Upper lobe of left lung (tissue), 6 donors: ENCODE measurements at regions not wholly inside any gene's neighbourhood (a gene's known extent, or its start where the extent isn't known, plus 50 kb on each side); places are given as distances from the start of the nearest gene placed in this dataset.

Experiments
- ATAC-seq, 2 donors: fragments of 200-7000 bp; cut with Tn5 transposase; one replicate each; pipeline ENCODE4 v1.9.1; 2022; ENCODE audit warnings: mild to moderate bottlenecking in 2 of 2, moderate library complexity in 2 of 2; ENCODE audit not compliant: low FRiP score in 2 of 2
- DNase-seq, 2 donors: peaks; one replicate each; pipeline ENCODE4 v3.0.0-alpha.2; 2019 to 2020
- H3K27ac ChIP-seq, 4 donors: fragments of 200-600 bp; sonication (generic); one replicate each; pipeline ENCODE4 v1.5.1; 2016 to 2019
- H3K27me3 ChIP-seq, 4 donors: fragments of 200-600 bp; sonication (generic); one replicate each; pipeline ENCODE4 v1.5.1; 2017 to 2019
- H3K36me3 ChIP-seq, 4 donors: fragments of 200-600 bp; sonication (generic); one replicate each; pipeline ENCODE4 v1.5.1; 2016 to 2019
- H3K4me1 ChIP-seq, 4 donors: fragments of 200-600 bp; sonication (generic); one replicate each; pipeline ENCODE4 v1.5.1; 2018 to 2019
- H3K4me3 ChIP-seq, 4 donors: fragments of 200-600 bp; sonication (generic); one replicate each; pipeline ENCODE4 v1.5.1; 2017 to 2019; ENCODE audit warnings: mild to moderate bottlenecking in 2 of 4, moderate library complexity in 1 of 4
- H3K9me3 ChIP-seq, 4 donors: fragments of 200-600 bp; sonication (generic); one replicate each; pipeline ENCODE4 v1.5.1; 2018 to 2019
- EP300 ChIP-seq, 4 donors: sonication (generic); formaldehyde crosslinking; IDR thresholded peaks; one replicate each; pipeline ENCODE4 v1.5.1; 2017; ENCODE audit warnings: antibody characterized with exemption in 4 of 4, control low read depth in 2 of 4
- POLR2A ChIP-seq, 4 donors: fragments of 450-650 bp; IDR thresholded peaks; one replicate each; pipeline ENCODE4 v1.5.1; 2016 to 2017; ENCODE audit warnings: antibody characterized with exemption in 4 of 4, mild to moderate bottlenecking in 2 of 4
- POLR2AphosphoS5 ChIP-seq, 2 donors: sonication (generic); formaldehyde crosslinking; IDR thresholded peaks; one replicate each; pipeline ENCODE4 v1.5.1; 2017; ENCODE audit warnings: antibody characterized with exemption in 2 of 2
- WGBS, 2 donors: methylation state at CpG; one replicate each; pipeline ENCODE4 v1.1.5; 2017 to 2018; 5-methylcytosine and 5-hydroxymethylcytosine counted together
- TF ChIP-seq, protein P1 (sequence below), 6 experiments: fragments of 450-650 bp in 4 of 6; fragments of 200-600 bp in 2 of 6; sonication (generic) in 2 of 6; IDR thresholded peaks; one replicate each; pipeline ENCODE4 v1.5.1; 2016 to 2019; ENCODE audit warnings: antibody characterized with exemption in 6 of 6
- donor health status: DM: no; HTN: no; CAD: no; lungs with moderate emphysema.
- donor health status: DM: no; HTN: yes; CAD: no; lungs with severe emphysema.

- Histone ChIP-seq H3K4me1 (no peaks in the 10 kb centered on the region), H3K4me3 (no peak overlapping the region), H3K27ac (no peak overlapping the region), H3K36me3 (no peaks in the 10 kb centered on the region), H3K27me3 (no peaks in the 10 kb centered on the region), H3K9me3 (no peaks in the 10 kb centered on the region)
- DNase-seq (no peak), ATAC-seq (no peak)
- 67 to 82% methylated on average over 2 of the region's 2 CpGs for WGBS, 2 donors
- TF ChIP-seq POLR2AphosphoS5 (IDR thresholded peaks at IDR 0.05) = no peak
- TF ChIP-seq EP300 (IDR thresholded peaks at IDR 0.05) = no peak
- no peak for TF ChIP-seq POLR2A (IDR thresholded peaks at IDR 0.05)
- TF ChIP-seq, protein P1, sequence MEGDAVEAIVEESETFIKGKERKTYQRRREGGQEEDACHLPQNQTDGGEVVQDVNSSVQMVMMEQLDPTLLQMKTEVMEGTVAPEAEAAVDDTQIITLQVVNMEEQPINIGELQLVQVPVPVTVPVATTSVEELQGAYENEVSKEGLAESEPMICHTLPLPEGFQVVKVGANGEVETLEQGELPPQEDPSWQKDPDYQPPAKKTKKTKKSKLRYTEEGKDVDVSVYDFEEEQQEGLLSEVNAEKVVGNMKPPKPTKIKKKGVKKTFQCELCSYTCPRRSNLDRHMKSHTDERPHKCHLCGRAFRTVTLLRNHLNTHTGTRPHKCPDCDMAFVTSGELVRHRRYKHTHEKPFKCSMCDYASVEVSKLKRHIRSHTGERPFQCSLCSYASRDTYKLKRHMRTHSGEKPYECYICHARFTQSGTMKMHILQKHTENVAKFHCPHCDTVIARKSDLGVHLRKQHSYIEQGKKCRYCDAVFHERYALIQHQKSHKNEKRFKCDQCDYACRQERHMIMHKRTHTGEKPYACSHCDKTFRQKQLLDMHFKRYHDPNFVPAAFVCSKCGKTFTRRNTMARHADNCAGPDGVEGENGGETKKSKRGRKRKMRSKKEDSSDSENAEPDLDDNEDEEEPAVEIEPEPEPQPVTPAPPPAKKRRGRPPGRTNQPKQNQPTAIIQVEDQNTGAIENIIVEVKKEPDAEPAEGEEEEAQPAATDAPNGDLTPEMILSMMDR (IDR thresholded peaks at IDR 0.05) = no peak
Measured at GRCh38 chr14:29388571-29388970, 539.1 kb downstream of the PRKD1 start.

- H3K4me1 ChIP-seq = no peaks in the 10 kb centered on the region
- no peaks in the 10 kb centered on the region for H3K36me3 ChIP-seq
- TF ChIP-seq, protein P1 (IDR thresholded peaks at IDR 0.05) = no peak
- TF ChIP-seq EP300 (IDR thresholded peaks at IDR 0.05) (no peak), POLR2AphosphoS5 (IDR thresholded peaks at IDR 0.05) (no peak), POLR2A (IDR thresholded peaks at IDR 0.05) (no peak)
- H3K27ac ChIP-seq = no peak overlapping the region
- no peak for ATAC-seq
- H3K4me3 ChIP-seq = no peak overlapping the region
- no peaks in the 10 kb centered on the region for H3K27me3 ChIP-seq
- no peak for DNase-seq
- WGBS, 2 donors = 33 to 34% methylated on average over 16 of the region's 16 CpGs
- no peaks in the 10 kb centered on the region for H3K9me3 ChIP-seq
Measured at GRCh38 chr14:29390081-29390832, 537.4 kb downstream of the PRKD1 start.

GRCh38 chr14:29391231-29391630, 536.4 kb downstream of the PRKD1 start:
- TF ChIP-seq POLR2A (IDR thresholded peaks at IDR 0.05) (no peak), EP300 (IDR thresholded peaks at IDR 0.05) (no peak), POLR2AphosphoS5 (IDR thresholded peaks at IDR 0.05) (no peak)
- TF ChIP-seq, protein P1 (IDR thresholded peaks at IDR 0.05) = no peak
- WGBS, 2 donors = 71 to 73% methylated on average over 4 of the region's 4 CpGs

DNA sequence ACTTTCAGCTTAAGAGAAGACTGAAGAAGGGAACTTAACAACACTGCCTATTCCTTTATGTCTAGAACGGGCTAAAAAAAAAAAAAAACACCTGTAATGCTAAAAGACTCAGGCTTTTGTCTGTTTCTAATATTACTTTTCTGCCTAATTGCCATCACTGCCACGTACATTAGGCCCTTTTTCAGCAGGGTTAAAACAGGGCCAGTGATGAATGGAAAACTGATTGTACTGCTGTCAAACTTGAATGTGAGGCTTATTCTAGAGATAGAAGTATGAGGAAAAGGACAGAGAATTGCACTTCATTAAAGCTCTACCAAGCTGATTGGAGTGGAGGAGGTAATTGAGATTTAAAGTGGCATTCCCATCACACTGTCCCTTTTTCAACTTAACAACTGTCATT, 535.8 kb downstream of the PRKD1 start:
- ATAC-seq (no peak), DNase-seq (no peak)
- no peaks in the 10 kb centered on the region for H3K27me3 ChIP-seq
- no peak for TF ChIP-seq POLR2A (IDR thresholded peaks at IDR 0.05)
- TF ChIP-seq EP300 (IDR thresholded peaks at IDR 0.05) = no peak
- no peak for TF ChIP-seq POLR2AphosphoS5 (IDR thresholded peaks at IDR 0.05)
- TF ChIP-seq, protein P1 (IDR thresholded peaks at IDR 0.05) = no peak
- H3K4me3 ChIP-seq = no peak overlapping the region
- H3K36me3 ChIP-seq = no peaks in the 10 kb centered on the region
- no peak overlapping the region for H3K27ac ChIP-seq
- no peaks in the 10 kb centered on the region for H3K4me1 ChIP-seq
- no peaks in the 10 kb centered on the region for H3K9me3 ChIP-seq
- 32 to 42% methylated on average over 2 of the region's 2 CpGs for WGBS, 2 donors

More at GRCh38 chr14:29391231-29391630, 536.4 kb downstream of the PRKD1 start:
- H3K27ac ChIP-seq = no peak overlapping the region
- no peaks in the 10 kb centered on the region for H3K36me3 ChIP-seq
- ATAC-seq = no peak
- H3K9me3 ChIP-seq = no peaks in the 10 kb centered on the region
- H3K4me3 ChIP-seq = no peak overlapping the region
- no peak for DNase-seq
- no peaks in the 10 kb centered on the region for H3K27me3 ChIP-seq
- H3K4me1 ChIP-seq = no peaks in the 10 kb centered on the region

DNA sequence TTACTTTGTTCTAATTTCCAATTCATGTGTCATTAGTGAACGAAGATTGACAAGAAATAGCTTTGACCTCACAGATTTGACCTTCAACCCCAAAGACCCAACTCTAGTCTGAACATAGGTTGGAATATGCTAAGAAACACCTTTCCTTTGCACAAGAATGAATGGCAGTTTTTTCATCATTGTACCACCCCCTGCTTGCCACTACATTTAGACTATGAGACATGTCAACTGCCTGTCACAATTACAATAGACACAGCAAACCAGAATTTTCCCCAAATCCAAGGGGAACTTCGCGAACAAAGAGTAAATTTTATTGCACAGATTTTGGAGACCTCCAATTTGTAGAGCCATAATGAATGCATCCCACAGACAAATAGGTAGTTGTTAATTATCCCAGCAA, 535.4 kb downstream of the PRKD1 start:
- H3K9me3 ChIP-seq = no peaks in the 10 kb centered on the region
- no peaks in the 10 kb centered on the region for H3K36me3 ChIP-seq
- H3K4me1 ChIP-seq = no peaks in the 10 kb centered on the region
- no peak overlapping the region for H3K27ac ChIP-seq
- ATAC-seq (no peak), DNase-seq (no peak)
- WGBS, 2 donors = 80 to 87% methylated on average over 3 of the region's 3 CpGs
- H3K4me3 ChIP-seq = no peak overlapping the region
- H3K27me3 ChIP-seq = no peaks in the 10 kb centered on the region
- TF ChIP-seq, protein P1 (IDR thresholded peaks at IDR 0.05) = no peak
- no peak for TF ChIP-seq POLR2AphosphoS5 (IDR thresholded peaks at IDR 0.05)
- TF ChIP-seq POLR2A (IDR thresholded peaks at IDR 0.05) = no peak
- no peak for TF ChIP-seq EP300 (IDR thresholded peaks at IDR 0.05)
